ENCODE measurements at regions not wholly inside any gene's neighbourhood (a gene's known extent, or its start where the extent isn't known, plus 50 kb on each side); places are given as distances from the start of the nearest gene placed in this dataset.

DNA sequence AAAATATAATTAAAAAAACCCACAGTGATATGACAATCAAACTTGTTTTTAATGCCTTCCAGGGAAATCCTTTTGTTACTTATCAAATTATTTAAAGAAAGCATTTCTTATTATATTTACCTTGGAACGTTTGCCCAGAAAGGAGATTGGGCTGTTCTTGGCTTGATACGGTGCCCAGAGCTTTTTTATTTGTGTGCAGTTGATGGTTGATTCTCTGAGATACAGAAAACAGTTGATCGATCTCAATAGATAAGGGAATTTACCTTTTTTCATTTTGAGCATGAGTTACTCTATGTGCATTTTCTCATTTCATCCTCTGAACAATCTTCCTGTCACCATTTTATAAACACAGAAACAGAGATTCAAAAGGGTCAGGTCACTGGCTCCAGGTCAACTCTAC, 72.5 kb upstream of the NEDD9 start:
- CTCF ChIA-PET (ENCODE audit: low intra/inter-chr PET ratio, low total read pairs), result no interaction called here
- in situ Hi-C loops (cut with HindIII; ENCODE audit: extremely low pct_ligation_motif_present, low pct_unique_long_range_greater_than_20kb), result no loop called here
- no TSS peak for BruUV-seq (replicated peaks)
- TF ChIP-seq ZNF768 (CRISPR knock-in tag; IDR thresholded peaks at IDR 0.05) (no peak), ZNF607 (CRISPR knock-in tag; IDR thresholded peaks at IDR 0.05; ENCODE audit: borderline replicate concordance) (no peak), PCBP1 (IDR thresholded peaks at IDR 0.05; ENCODE audit: borderline replicate concordance, low read depth, low read length) (no peak), FOXK1 (CRISPR knock-in tag; IDR thresholded peaks at IDR 0.05; ENCODE audit: borderline replicate concordance, low read depth) (no peak), ZNF430 (CRISPR knock-in tag; IDR thresholded peaks at IDR 0.05) (no peak), PHF21A (CRISPR knock-in tag; IDR thresholded peaks at IDR 0.05) (no peak), CBX5 (CRISPR knock-in tag; IDR thresholded peaks at IDR 0.05; ENCODE audit: borderline replicate concordance) (no peak), REPIN1 (CRISPR knock-in tag; IDR thresholded peaks at IDR 0.05; ENCODE audit: borderline replicate concordance, low read depth) (no peak), ZNF703 (CRISPR knock-in tag; IDR thresholded peaks at IDR 0.05; ENCODE audit: borderline replicate concordance) (no peak)
- TF ChIP-seq, protein P1, sequence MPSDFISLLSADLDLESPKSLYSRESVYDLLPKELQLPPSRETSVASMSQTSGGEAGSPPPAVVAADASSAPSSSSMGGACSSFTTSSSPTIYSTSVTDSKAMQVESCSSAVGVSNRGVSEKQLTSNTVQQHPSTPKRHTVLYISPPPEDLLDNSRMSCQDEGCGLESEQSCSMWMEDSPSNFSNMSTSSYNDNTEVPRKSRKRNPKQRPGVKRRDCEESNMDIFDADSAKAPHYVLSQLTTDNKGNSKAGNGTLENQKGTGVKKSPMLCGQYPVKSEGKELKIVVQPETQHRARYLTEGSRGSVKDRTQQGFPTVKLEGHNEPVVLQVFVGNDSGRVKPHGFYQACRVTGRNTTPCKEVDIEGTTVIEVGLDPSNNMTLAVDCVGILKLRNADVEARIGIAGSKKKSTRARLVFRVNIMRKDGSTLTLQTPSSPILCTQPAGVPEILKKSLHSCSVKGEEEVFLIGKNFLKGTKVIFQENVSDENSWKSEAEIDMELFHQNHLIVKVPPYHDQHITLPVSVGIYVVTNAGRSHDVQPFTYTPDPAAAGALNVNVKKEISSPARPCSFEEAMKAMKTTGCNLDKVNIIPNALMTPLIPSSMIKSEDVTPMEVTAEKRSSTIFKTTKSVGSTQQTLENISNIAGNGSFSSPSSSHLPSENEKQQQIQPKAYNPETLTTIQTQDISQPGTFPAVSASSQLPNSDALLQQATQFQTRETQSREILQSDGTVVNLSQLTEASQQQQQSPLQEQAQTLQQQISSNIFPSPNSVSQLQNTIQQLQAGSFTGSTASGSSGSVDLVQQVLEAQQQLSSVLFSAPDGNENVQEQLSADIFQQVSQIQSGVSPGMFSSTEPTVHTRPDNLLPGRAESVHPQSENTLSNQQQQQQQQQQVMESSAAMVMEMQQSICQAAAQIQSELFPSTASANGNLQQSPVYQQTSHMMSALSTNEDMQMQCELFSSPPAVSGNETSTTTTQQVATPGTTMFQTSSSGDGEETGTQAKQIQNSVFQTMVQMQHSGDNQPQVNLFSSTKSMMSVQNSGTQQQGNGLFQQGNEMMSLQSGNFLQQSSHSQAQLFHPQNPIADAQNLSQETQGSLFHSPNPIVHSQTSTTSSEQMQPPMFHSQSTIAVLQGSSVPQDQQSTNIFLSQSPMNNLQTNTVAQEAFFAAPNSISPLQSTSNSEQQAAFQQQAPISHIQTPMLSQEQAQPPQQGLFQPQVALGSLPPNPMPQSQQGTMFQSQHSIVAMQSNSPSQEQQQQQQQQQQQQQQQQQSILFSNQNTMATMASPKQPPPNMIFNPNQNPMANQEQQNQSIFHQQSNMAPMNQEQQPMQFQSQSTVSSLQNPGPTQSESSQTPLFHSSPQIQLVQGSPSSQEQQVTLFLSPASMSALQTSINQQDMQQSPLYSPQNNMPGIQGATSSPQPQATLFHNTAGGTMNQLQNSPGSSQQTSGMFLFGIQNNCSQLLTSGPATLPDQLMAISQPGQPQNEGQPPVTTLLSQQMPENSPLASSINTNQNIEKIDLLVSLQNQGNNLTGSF (CRISPR knock-in tag; IDR thresholded peaks at IDR 0.05), result no peak
- TF ChIP-seq, protein P2, sequence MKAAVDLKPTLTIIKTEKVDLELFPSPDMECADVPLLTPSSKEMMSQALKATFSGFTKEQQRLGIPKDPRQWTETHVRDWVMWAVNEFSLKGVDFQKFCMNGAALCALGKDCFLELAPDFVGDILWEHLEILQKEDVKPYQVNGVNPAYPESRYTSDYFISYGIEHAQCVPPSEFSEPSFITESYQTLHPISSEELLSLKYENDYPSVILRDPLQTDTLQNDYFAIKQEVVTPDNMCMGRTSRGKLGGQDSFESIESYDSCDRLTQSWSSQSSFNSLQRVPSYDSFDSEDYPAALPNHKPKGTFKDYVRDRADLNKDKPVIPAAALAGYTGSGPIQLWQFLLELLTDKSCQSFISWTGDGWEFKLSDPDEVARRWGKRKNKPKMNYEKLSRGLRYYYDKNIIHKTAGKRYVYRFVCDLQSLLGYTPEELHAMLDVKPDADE (CRISPR knock-in tag; IDR thresholded peaks at IDR 0.05), result no peak
- TF ChIP-seq, protein P3, sequence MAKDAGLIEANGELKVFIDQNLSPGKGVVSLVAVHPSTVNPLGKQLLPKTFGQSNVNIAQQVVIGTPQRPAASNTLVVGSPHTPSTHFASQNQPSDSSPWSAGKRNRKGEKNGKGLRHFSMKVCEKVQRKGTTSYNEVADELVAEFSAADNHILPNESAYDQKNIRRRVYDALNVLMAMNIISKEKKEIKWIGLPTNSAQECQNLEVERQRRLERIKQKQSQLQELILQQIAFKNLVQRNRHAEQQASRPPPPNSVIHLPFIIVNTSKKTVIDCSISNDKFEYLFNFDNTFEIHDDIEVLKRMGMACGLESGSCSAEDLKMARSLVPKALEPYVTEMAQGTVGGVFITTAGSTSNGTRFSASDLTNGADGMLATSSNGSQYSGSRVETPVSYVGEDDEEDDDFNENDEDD (CRISPR knock-in tag; IDR thresholded peaks at IDR 0.05; ENCODE audit: borderline replicate concordance), result no peak
- TF ChIP-seq, protein P4, sequence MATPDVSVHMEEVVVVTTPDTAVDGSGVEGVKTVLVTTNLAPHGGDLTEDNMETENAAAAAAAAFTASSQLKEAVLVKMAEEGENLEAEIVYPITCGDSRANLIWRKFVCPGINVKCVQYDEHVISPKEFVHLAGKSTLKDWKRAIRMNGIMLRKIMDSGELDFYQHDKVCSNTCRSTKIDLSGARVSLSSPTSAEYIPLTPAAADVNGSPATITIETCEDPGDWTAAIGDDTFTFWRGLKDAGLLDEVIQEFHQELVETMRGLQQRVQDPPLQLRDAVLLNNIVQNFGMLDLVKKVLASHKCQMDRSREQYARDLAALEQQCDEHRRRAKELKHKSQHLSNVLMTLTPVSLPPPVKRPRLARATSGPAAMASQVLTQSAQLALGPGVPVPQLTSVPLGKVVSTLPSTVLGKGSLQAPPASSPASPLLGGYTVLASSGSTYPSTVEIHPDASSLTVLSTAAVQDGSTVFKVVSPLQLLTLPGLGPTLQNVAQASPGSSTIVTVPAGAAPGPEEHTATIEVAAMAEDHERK (CRISPR knock-in tag; IDR thresholded peaks at IDR 0.05; ENCODE audit: low read depth), result no peak

More for the DNA sequence above, 72.5 kb upstream of the NEDD9 start:
- Histone ChIP-seq H3K27me3 (ENCODE audit: control insufficient read depth in 1 of 2, insufficient read depth in 2 of 2, low read length in 2 of 2) (no peaks in the 10 kb centered on the region), H3K27ac (ENCODE audit: extremely low read length, insufficient read depth, low read length) (no peak overlapping the region), H3K9me3 (ENCODE audit: low read length) (peaks cover 26% of the 10 kb centered on the region), H3K79me2 (ENCODE audit: insufficient read depth, low read length) (no peaks in the 10 kb centered on the region), H3K4me1 (ENCODE audit: insufficient read depth, low read length) (peaks cover 5% of the 10 kb centered on the region), H3K9ac (ENCODE audit: insufficient read depth, low read depth, low read length) (no peak overlapping the region), H2AFZ (ENCODE audit: low read length) (no peak overlapping the region), H3K4me2 (ENCODE audit: low read depth, low read length) (no peak overlapping the region), H3K4me3 (replicated peaks in 1 of 3; ENCODE audit: insufficient read depth in 1 of 3, low read depth in 2 of 3, low read length in 3 of 3) (no peak overlapping the region), H3K36me3 (replicated peaks in 1 of 2; ENCODE audit: control insufficient read depth in 1 of 2, insufficient read depth in 2 of 2, low read length in 2 of 2) (no peaks in the 10 kb centered on the region), H4K20me1 (ENCODE audit: insufficient read depth, low read length) (no peaks in the 10 kb centered on the region)
- POLR2A ChIA-PET, result no interaction called here
- DNase-seq (ENCODE audit: low spot score), result no peak
- FAIRE-seq, result no peak
- 81% methylated on average over 3 of the region's 3 CpGs for WGBS (ENCODE audit: low lambda C conversion rate)
- no peak for ATAC-seq
- intact Hi-C loops (cut with micrococcal nuclease; ENCODE audit: unreplicated experiment), result no loop called here

All from HepG2 (cell line).